A673 (cell line): ENCODE measurements at regions not wholly inside any gene's neighbourhood (a gene's known extent, or its start where the extent isn't known, plus 50 kb on each side); places are given as distances from the start of the nearest gene placed in this dataset.

Experiments
- BruUV-seq: library from RNA; stranded (reverse); fragments of 400-500 nt; replicated peaks from 2 replicates; lab custom pipeline; 2021; lab: Mats Ljungman, UMichigan
- CTCF ChIA-PET: fragments of 300-600 bp; sonication (Branson Sonifier 250); formaldehyde crosslinking; loops from one replicate; lab custom pipeline; 2022; ENCODE audit warnings: antibody characterized with exemption; lab: Charles Lee
- POLR2A ChIA-PET: fragments of 300-600 bp; sonication (Branson Sonifier 250); formaldehyde crosslinking; loops from one replicate; lab custom pipeline; 2022; ENCODE audit warnings: antibody characterized with exemption; ENCODE audit not compliant: low non-redundant PET; lab: Charles Lee
- DNase-seq: peaks from one replicate; pipeline ENCODE4 v3.0.0-alpha.2; 2015; ENCODE audit warnings: low spot score
- H3K27ac ChIP-seq: fragments of 200-600 bp; sonication (generic); 2 replicates; pipeline ENCODE4 v1.5.1; 2016; ENCODE audit warnings: mixed run types, low read depth, mild to moderate bottlenecking, mixed read lengths, antibody characterized with exemption, low read length; ENCODE audit not compliant: poor library complexity, severe bottlenecking
- H3K27me3 ChIP-seq: fragments of 200-600 bp; sonication (generic); replicated peaks from 2 replicates; pipeline ENCODE4 v1.6.1; 2017; ENCODE audit warnings: mixed run types, low read depth, mild to moderate bottlenecking, mixed read lengths, antibody characterized with exemption, low read length; ENCODE audit not compliant: insufficient read depth, poor library complexity
- H3K36me3 ChIP-seq: fragments of 200-600 bp; sonication (generic); 2 replicates; pipeline ENCODE4 v1.6.1; 2016; ENCODE audit warnings: mixed run types, mild to moderate bottlenecking, mixed read lengths, antibody characterized with exemption, low read length; ENCODE audit not compliant: insufficient read depth, poor library complexity, severe bottlenecking
- H3K4me1 ChIP-seq: fragments of 200-600 bp; sonication (generic); 2 replicates; pipeline ENCODE4 v1.6.1; 2017; ENCODE audit warnings: mixed run types, mild to moderate bottlenecking, mixed read lengths, antibody characterized with exemption, low read length; ENCODE audit not compliant: insufficient read depth, poor library complexity, severe bottlenecking
- H3K4me3 ChIP-seq: fragments of 200-600 bp; sonication (generic); 2 replicates; pipeline ENCODE4 v1.5.1; 2016; ENCODE audit warnings: low read depth, mixed run types, mild to moderate bottlenecking, mixed read lengths, low read length; ENCODE audit not compliant: poor library complexity, severe bottlenecking
- H3K9me3 ChIP-seq: fragments of 200-600 bp; sonication (generic); 2 replicates; pipeline ENCODE4 v1.6.1; 2016; ENCODE audit warnings: mixed run types, low read depth, mild to moderate bottlenecking, mixed read lengths, antibody characterized with exemption, low read length; ENCODE audit not compliant: poor library complexity, severe bottlenecking
- EZH2 ChIP-seq: fragments of 200-600 bp; sonication (generic); IDR thresholded peaks from 2 replicates; pipeline ENCODE4 v1.6.1; 2017; ENCODE audit warnings: borderline replicate concordance, low read depth, mild to moderate bottlenecking, mixed read lengths, antibody characterized with exemption, low read length; ENCODE audit not compliant: poor library complexity, severe bottlenecking
- intact Hi-C: fragments of 100-400 bp; cut with micrococcal nuclease; formaldehyde crosslinking; loops from one replicate; pipeline ENCODE4 v1.10.0; 2022; ENCODE audit not compliant: unreplicated experiment
- TF ChIP-seq, protein P1 (sequence below): fragments of 300-800, 200-600 bp; sonication (generic); conservative IDR thresholded peaks from 2 replicates; pipeline ENCODE4 v1.5.1; 2017; ENCODE audit warnings: low read depth, mild to moderate bottlenecking, antibody characterized with exemption, low read length, moderate library complexity, mixed read lengths

DNA sequence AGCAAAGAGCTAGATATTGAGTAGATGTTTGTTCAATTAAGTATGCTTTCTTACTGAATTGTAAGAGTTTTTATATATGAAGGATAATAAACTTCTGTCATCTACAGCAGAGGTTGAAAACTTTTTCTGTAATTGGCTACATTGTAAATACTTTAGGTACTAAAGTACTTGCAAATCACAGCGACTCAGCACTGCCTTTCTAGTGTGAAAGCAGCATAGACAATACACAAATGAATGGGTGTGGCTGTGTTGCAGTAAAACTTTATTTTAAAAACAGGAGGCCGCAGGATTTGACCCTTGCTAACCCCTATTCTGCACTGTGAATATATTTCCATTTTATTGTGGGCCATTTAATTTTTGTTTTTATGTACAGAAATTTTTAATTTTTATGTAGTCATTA is 104.3 kb upstream of the TMC3 start:
- CTCF ChIA-PET, result no interaction called here

DNA sequence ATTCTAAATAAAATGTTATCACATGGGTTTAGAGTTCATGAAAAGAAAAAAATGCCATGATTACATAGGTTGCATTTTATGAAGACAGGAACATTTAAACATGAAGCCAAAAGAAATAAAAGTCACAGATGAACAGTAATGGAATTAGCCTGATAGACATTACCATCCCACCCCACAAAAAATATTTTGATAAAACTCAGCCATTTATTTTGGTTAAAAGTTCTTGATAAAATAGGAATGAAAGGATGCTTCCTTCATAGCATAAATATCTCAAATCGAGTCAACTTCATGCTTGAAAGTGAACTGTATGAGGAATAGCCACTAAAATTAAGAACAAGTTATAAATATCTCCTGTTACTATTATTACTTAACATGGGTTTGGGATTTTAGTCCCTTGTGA is 101.9 kb upstream of the TMC3 start:
- POLR2A ChIA-PET, result no interaction called here
- intact Hi-C loops, result loop anchor here (10.0 kb wide), 1 partner anchor 201 kb away; no protein-coding TSS in a partner anchor
- TF ChIP-seq EZH2, result no peak
- TF ChIP-seq, protein P1, sequence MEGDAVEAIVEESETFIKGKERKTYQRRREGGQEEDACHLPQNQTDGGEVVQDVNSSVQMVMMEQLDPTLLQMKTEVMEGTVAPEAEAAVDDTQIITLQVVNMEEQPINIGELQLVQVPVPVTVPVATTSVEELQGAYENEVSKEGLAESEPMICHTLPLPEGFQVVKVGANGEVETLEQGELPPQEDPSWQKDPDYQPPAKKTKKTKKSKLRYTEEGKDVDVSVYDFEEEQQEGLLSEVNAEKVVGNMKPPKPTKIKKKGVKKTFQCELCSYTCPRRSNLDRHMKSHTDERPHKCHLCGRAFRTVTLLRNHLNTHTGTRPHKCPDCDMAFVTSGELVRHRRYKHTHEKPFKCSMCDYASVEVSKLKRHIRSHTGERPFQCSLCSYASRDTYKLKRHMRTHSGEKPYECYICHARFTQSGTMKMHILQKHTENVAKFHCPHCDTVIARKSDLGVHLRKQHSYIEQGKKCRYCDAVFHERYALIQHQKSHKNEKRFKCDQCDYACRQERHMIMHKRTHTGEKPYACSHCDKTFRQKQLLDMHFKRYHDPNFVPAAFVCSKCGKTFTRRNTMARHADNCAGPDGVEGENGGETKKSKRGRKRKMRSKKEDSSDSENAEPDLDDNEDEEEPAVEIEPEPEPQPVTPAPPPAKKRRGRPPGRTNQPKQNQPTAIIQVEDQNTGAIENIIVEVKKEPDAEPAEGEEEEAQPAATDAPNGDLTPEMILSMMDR, result no peak
- DNase-seq, result no peak
- Histone ChIP-seq H3K9me3 (no peaks in the 10 kb centered on the region), H3K27ac (no peak overlapping the region), H3K36me3 (no peaks in the 10 kb centered on the region), H3K27me3 (peaks cover 15% of the 10 kb centered on the region), H3K4me1 (no peaks in the 10 kb centered on the region), H3K4me3 (no peak overlapping the region)
- BruUV-seq, result no TSS peak
- CTCF ChIA-PET, result no interaction called here

More for the DNA sequence above, 104.3 kb upstream of the TMC3 start:
- Histone ChIP-seq H3K27me3 (no peaks in the 10 kb centered on the region), H3K27ac (no peak overlapping the region), H3K4me1 (no peaks in the 10 kb centered on the region), H3K9me3 (no peaks in the 10 kb centered on the region), H3K36me3 (no peaks in the 10 kb centered on the region), H3K4me3 (no peak overlapping the region)
- BruUV-seq, result no TSS peak
- TF ChIP-seq EZH2, result no peak
- TF ChIP-seq, protein P1, result no peak
- DNase-seq, result no peak
- POLR2A ChIA-PET, result no interaction called here
- intact Hi-C loops, result loop anchor here (10.0 kb wide), 1 partner anchor 204 kb away; no protein-coding TSS in a partner anchor

DNA sequence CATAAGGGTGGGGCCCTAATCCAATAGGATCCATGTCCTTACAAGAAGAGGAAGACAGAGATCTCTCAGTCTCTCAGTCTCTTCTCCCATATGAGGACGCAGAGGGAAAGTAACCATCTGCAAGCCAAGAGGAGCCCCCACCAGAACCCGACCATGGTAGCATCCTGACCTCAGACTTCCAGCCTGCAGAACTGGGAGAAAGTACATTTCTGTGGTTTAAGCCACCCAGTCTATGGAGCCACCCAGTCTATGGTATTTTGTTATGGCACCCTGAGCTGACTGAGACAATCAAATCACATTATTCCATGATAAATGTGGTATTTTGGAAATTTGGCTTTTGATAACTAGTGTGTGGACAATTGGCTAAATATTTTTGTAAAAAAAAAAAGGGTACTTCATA is 101.5 kb upstream of the TMC3 start:
- no peaks in the 10 kb centered on the region for H3K36me3 ChIP-seq
- no peaks in the 10 kb centered on the region for H3K9me3 ChIP-seq
- H3K27ac ChIP-seq, result no peak overlapping the region
- POLR2A ChIA-PET, result no interaction called here
- peaks cover 19% of the 10 kb centered on the region for H3K27me3 ChIP-seq
- BruUV-seq, result no TSS peak
- TF ChIP-seq, protein P1, result no peak
- TF ChIP-seq EZH2, result no peak
- no peak for DNase-seq
- CTCF ChIA-PET, result no interaction called here
- no peak overlapping the region for H3K4me3 ChIP-seq
- intact Hi-C loops, result loop anchor here (10.0 kb wide), 1 partner anchor 201 kb away; no protein-coding TSS in a partner anchor
- no peaks in the 10 kb centered on the region for H3K4me1 ChIP-seq
